HL-60/S4 treated with retinoic acid at 250 ng/mL for 4 days and 3 days (cell line): ENCODE measurements at regions not wholly inside any gene's neighbourhood (a gene's known extent, or its start where the extent isn't known, plus 50 kb on each side); places are given as distances from the start of the nearest gene placed in this dataset.

Experiments used
- in situ Hi-C: fragments of 300-500 bp; cut with MboI; formaldehyde crosslinking; loops from 2 replicates; pipeline ENCODE4 v1.7.0; 2022; ENCODE audit warnings: low sequenced_read_pairs

- in situ Hi-C loops: no loop called here
These were observed 181.2 kb upstream of the TNFAIP3 start for GRCh38 chr6:137685798-137686375.

GRCh38 chr6:137687818-137688217 is 179.2 kb upstream of the TNFAIP3 start:
- in situ Hi-C loops: no loop called here

DNA sequence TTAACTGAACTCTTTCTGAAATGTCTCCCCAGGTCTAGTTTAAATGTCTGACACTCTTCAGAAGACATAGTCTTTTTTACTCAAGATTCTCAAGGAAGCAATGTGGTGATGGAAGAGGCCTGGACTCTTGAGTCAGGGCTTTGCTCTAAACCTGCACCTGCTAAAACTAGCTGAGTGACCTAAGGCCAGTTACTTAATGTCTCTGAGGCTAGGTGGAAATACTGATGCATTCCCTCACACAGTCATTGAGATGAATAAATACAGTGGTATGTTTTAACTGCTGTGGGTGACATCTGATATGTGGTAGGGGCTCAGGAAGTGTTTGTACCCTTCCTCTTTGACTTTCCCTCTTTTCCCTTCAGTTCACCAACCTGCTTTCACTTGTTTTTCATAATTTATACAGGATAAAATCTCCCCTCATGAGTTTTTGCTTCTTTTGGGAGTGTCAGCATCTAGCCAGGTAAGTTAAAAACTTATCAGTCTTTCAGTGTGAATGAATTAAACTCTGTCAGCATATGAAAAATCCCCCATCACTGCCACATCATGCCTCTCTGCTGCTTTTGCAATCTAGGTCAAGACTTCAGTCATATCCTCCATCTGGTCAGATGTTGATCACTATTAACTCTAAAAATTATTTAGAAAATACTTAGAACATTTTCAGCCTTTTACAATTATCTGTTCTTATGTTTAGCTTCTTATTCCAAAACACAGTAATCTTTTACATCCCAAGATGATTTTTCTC is 178.7 kb upstream of the TNFAIP3 start:
- in situ Hi-C loops: no loop called here

GRCh38 chr6:137689377-137689776 is 177.7 kb upstream of the TNFAIP3 start:
- in situ Hi-C loops: no loop called here

DNA sequence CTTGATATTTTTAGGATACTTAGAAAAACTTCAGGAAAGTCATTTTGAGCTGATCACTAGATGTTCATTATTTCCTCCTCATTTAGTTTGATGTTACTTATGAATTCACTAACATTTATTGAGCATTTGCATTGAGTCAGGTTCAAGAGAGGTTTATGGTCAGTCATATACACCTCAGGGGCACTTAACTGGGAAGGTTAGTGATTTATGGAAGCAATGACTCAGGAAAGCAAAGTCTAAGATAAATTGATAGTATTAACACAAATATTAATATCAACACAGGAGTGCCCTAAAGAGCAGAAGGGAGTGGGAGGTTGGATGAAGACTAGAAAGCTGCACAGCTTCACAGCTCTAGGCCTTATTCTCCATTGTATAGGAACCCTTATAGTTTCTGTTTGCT is 177.0 kb upstream of the TNFAIP3 start:
- in situ Hi-C loops: no loop called here

GRCh38 chr6:137690721-137691120 is 176.3 kb upstream of the TNFAIP3 start:
- in situ Hi-C loops: no loop called here

DNA sequence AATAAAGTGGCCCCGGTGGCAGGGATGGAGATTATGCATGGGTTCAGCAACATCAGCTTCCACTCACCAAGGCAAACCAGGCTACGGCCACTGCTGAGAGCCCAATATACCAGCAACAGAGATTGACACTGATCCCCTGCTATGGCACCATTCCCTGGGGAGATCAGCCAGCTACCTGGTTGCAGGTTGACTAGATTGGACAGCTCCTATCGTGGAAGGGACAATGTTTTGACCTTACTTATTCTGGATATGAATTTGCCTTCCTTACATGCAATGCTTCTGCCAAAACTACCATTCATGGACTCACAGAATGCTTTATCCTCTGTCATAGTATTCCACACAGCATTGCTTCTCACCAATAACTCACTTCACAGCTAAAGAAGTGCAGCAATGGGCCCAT is 174.8 kb upstream of the TNFAIP3 start:
- in situ Hi-C loops: no loop called here

DNA sequence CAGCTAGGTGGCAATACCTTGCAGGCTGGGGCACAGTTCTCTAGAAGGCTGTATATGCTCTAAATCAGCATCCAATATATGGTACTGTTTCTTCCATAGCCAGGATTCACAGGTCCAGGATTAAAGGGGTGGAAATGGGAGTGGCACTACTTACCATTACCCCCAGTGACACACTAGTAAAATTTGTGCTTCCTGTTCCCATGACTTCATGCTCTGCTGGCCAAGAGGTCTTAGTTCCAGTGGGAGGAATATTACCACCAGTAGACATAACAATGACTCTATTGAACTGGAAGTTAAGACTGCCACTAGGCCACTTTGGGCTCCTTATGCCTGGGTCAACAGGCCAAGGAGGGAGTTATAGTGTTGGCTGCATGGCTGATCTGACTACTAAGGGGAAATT is 174.3 kb upstream of the TNFAIP3 start:
- in situ Hi-C loops: no loop called here

DNA sequence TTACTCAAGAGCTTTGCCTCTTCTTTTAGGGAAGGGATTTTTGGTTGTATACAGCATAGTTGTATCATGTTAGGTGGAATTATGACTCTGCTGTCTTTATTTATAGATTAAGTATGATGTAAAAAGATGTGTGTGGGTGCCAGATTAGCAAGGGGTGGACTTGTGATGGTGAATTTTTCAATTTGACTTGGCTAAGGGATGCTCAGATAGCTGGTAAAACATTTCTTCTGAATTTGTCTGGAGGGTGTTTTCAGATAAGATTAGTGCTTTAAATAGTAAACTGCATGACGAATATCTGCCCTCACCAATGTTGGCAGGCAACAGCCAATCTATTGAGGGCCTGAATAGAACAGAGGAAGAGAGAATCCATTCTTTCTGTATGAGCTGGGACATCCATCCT is 173.3 kb upstream of the TNFAIP3 start:
- in situ Hi-C loops: no loop called here

DNA sequence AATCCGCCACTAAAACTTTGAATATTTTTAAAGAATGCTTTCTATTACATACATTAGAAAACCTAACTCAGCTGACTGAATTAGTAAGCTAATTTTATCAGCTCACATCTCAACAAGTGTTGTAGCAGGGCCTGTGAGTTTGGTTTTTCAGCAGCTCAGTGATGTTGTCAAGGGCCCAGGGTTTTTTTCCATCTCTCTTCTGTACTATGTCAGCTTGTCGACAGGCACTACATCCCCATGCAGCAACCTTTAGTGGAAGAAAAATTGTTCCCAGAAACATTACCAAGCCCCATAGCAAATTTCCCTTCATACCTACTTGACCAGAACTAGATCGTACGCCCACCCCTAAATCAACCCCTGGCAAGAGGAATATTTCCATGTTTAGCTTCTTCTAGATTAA is 170.3 kb upstream of the TNFAIP3 start:
- in situ Hi-C loops: no loop called here

DNA sequence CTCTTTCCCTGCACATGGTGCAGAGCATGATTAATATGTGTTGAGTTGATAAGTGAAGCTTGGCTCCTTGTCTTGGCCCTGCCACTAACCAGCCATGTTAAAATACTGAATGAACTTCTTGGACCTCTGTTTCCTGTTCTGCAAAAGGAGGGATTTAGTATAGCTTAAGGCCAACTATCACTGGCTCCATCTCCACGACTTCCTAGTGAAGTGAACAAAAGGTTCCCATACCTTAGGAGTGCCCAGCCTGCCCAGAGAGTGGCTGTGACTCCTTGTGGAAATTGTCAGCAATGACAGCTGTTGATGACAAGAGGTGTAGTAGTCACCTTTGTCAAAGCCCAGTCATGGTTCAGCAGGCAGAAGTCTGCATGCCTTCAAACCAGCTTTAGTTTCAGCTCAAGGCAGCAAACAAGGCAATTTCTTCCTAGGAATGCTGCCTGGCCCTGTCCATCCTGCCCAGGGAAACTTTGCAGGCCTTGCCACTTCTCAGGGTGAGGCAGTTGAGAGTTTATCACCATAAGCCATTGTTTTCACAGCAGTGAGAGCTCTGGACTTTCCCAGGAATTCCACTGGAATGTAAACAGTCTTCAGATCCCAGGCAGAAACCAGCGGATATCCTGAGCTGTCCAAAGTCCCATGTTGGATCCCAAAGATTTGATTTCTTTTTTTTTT is 169.7 kb upstream of the TNFAIP3 start:
- in situ Hi-C loops: no loop called here

GRCh38 chr6:137698636-137699030 is 168.4 kb upstream of the TNFAIP3 start:
- in situ Hi-C loops: no loop called here

DNA sequence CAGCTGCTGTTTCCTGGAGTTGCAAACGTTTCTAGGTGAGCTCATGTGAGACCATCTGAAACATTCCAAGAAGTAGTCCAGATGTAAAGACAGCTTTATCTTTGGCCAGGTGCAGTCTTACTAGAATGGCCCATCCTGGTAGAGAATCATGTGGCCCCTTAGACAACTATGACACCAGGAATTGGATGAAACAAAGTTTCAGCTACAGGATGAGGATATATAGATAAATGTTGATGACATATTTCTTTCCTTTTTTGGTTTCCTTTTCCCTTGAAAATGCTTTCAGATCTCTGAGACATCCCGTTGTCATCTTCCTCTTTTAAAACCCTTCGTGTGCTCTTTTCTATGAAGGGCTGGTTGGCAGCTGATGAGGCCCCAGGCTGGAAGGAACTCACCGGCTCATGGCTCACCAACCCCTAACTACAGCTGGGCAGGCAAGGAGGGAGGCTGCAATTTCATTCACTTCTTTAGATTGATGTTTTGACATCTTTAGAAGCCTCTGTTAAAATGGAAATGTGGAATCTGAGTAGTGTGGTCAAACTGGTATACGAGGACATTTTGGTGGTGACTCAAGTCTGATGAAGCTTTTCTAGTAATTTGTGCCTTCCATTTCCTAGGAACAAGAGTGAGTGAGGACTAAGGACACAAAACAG is 167.9 kb upstream of the TNFAIP3 start:
- in situ Hi-C loops: no loop called here

- in situ Hi-C loops: loop anchor here (10.0 kb wide), 1 partner anchor 245 kb away; no protein-coding TSS in a partner anchor
These were observed 166.9 kb upstream of the TNFAIP3 start for GRCh38 chr6:137700161-137700560.

GRCh38 chr6:137700751-137701477 is 166.1 kb upstream of the TNFAIP3 start:
- in situ Hi-C loops: loop anchor here (10.0 kb wide), 1 partner anchor 244 kb away; no protein-coding TSS in a partner anchor

- in situ Hi-C loops: loop anchor here (10.0 kb wide), 1 partner anchor 243 kb away; no protein-coding TSS in a partner anchor
These were observed 165.1 kb upstream of the TNFAIP3 start for GRCh38 chr6:137701942-137702341.

- in situ Hi-C loops: loop anchor here (10.0 kb wide), 1 partner anchor 242 kb away; no protein-coding TSS in a partner anchor
These were observed 164.2 kb upstream of the TNFAIP3 start for GRCh38 chr6:137702791-137703424.

- in situ Hi-C loops: loop anchor here (5.0 to 10.0 kb wide), 2 partner anchors 163 to 240 kb away; partner anchors contain the start of gene TNFAIP3
These were observed 162.3 kb upstream of the TNFAIP3 start for GRCh38 chr6:137704802-137705159.

DNA sequence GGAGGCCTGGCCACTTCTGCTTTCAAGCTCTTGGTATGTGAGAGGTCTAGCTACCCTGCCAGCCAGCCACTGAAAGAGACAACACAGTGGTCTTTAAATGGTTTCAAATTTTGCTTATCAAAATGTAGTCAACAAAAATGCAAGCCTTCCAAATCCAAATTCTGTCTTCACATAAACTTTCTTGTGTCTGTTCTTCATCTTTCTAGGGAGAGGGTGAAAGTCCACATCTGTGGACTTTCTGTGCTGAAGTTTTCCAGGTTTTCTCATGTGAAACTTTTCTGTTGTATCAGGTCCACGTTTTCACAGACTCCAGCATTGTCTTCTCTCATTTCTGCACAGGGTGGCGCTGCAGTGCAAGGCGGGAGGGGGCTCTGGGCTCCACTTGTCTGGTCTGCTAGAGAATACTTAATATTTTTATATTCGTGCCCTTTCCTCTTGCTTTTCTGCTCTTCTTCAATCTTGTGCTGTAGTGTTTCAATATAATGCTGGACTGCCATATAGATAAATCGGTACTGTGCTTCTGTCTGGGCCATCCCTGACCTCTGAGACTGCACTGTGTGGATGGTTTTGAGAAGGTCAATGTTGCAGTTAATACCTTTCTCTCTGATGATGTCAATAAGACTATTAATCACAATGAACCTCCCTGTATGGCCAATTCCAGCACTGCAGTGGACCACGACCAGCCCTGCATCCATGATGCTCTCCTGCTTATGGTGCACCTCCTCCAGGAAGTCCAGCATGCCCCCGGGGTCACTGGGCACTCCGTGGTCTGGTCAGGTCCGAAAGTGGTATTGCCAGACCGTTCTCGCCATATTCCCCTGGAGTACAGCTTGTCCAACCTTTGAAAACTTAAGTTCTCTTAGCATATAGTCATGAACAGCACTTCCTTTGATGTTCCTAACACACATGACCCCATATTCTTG is 161.6 kb upstream of the TNFAIP3 start:
- in situ Hi-C loops: loop anchor here (5.0 to 10.0 kb wide), 2 partner anchors 162 to 239 kb away; partner anchors contain the start of gene TNFAIP3
